Heart left ventricle (tissue), 16 donors: ENCODE measurements at regions not wholly inside any gene's neighbourhood (a gene's known extent, or its start where the extent isn't known, plus 50 kb on each side); places are given as distances from the start of the nearest gene placed in this dataset.

ENCODE experiments used
- ATAC-seq, 4 donors: fragments of 200-7000 bp; cut with Tn5 transposase; one replicate each; pipeline ENCODE4 v1.9.1; 2020 to 2022; ENCODE audit warnings: moderate library complexity in 4 of 4, mild to moderate bottlenecking in 3 of 4, moderate number of reproducible peaks in 1 of 4
- DNase-seq, 5 donors: peaks; one replicate each; pipeline ENCODE4 v3.0.0-alpha.2; 2020
- H3K27ac ChIP-seq, 12 donors: fragments of 200-600 bp; sonication (generic) in 4 of 12; one replicate each; pipeline versions ENCODE4 v1.5.0 to v1.8.0; 2016 to 2022; ENCODE audit warnings: mild to moderate bottlenecking in 2 of 12
- H3K27me3 ChIP-seq, 9 donors: fragments of 200-600 bp; sonication (generic) in 2 of 9; one replicate each; pipeline versions ENCODE4 v1.5.1 to v1.8.0; 2016 to 2022; ENCODE audit warnings: mild to moderate bottlenecking in 3 of 9
- H3K36me3 ChIP-seq, 9 donors: fragments of 200-600 bp; sonication (generic) in 2 of 9; one replicate each; pipeline versions ENCODE4 v1.5.0 to v1.8.0; 2018 to 2022; ENCODE audit warnings: mild to moderate bottlenecking in 2 of 9
- H3K4me1 ChIP-seq, 12 donors: fragments of 200-600 bp; sonication (generic) in 4 of 12; one replicate each; pipeline versions ENCODE4 v1.5.0 to v1.8.0; 2016 to 2022; ENCODE audit warnings: mild to moderate bottlenecking in 3 of 12
- H3K4me3 ChIP-seq, 12 donors: fragments of 200-600 bp; sonication (generic) in 4 of 12; one replicate each; pipeline versions ENCODE4 v1.5.0 to v1.8.0; 2017 to 2022; ENCODE audit warnings: mild to moderate bottlenecking in 9 of 12, moderate library complexity in 4 of 12
- H3K9me3 ChIP-seq, 12 donors: fragments of 200-600 bp; sonication (generic) in 4 of 12; one replicate each; pipeline versions ENCODE4 v1.5.0 to v1.8.0; 2016 to 2022; ENCODE audit warnings: mild to moderate bottlenecking in 1 of 12
- CTCF ChIP-seq, 12 donors: fragments of 200-600 bp; sonication (generic) in 4 of 12; IDR thresholded peaks; one replicate each; pipeline versions ENCODE4 v1.5.0 to v1.8.0; 2018 to 2022; ENCODE audit warnings: antibody characterized with exemption in 12 of 12, mild to moderate bottlenecking in 5 of 12
- POLR2A ChIP-seq, 2 donors: fragments of 450-650 bp; IDR thresholded peaks; one replicate each; pipeline ENCODE4 v1.6.1; 2017; ENCODE audit warnings: antibody characterized with exemption in 2 of 2, mild to moderate bottlenecking in 2 of 2, moderate library complexity in 2 of 2
- WGBS, 4 donors: extraction: QIAGEN DNeasy Blood & Tissue Kit in 2 of 4; methylation state at CpG; one replicate each; pipeline versions ENCODE4 v1.1.5 to v1.1.7; 2013 to 2018; 5-methylcytosine and 5-hydroxymethylcytosine counted together
- intact Hi-C, 10 donors: fragments of 100-400 bp; cut with DNase I; formaldehyde crosslinking; loops; one replicate each; pipeline versions ENCODE4 v1.11.1 to v1.14.2; 2022
- donor health status: ischemic (EF 13 %, LVEDD 7.1; RV severe dilation, severe dysfunction).
- donor health status: healthy with polysubstance abuse.
- donor health status: DM: no; HTN: yes; CAD: no.
- donor health status: DM: no; HTN: no; CAD: no.
- donor health status: ischemic (EF 25% LVEDD 6.9; RV normal size, moderate dysfunction).
- donor health status: ischemic (EF 25% LVEDD 5.7; RV mildly dilated, moderate dysfunction).
- donor health status: healthy.
- donor health status: DM: yes; HTN: yes; CAD: no.
- donor health status: ischemic (EF 35%, LVEDD 5.7; RV mildly dilated, moderate dysfunction).
- donor health status: nonischemic (EF 11% LVEDD 7.7; RV severe dilation, severe dysfunction).
- donor health status: DM: yes; HTN: yes; CAD: no.
- donor health status: PGD.
- donor health status: ischemic (EF 29% LVEDD 5.4; RV normal size, mild dysfunction).
- donor health status: nonischemic (EF 23%, LVEDD 6.1; RV moderate dilation, normal function).

GRCh38 chr18:21187886-21188285 lies 54.1 kb upstream of the GREB1L start:
- peak in 1 of 5 donors; percentile 25 for DNase-seq
- ATAC-seq: peak; percentile 23 to 61 (median 47)

GRCh38 chr18:21191596-21192307 lies 50.3 kb upstream of the GREB1L start:
- intact Hi-C loops: loop anchor here in 9 of 10 donors (5.0 to 10.0 kb wide), 8 partner anchors 49 to 766 kb away; partner anchors contain the start of genes ESCO1 (in 2 of the 9) and GREB1L (in 1 of the 9)
- peak in 3 of 4 donors; percentile 66 to 78 (median 78) for ATAC-seq
- Histone ChIP-seq H3K36me3 (no peaks in the 10 kb centered on the region), H3K4me3 (no peak overlapping the region), H3K27me3 (peaks cover 0 to 3% (median 0%) of the 10 kb centered on the region in 9 donors), H3K9me3 (no peaks in the 10 kb centered on the region), H3K27ac (no peak overlapping the region), H3K4me1 (no peaks in the 10 kb centered on the region)
- TF ChIP-seq POLR2A (IDR thresholded peaks at IDR 0.05) (no peak), CTCF (IDR thresholded peaks at IDR 0.05) (peak; percentile 24 to 61 (median 42))
- 48 to 50% (median 49%) methylated on average over 7 of the region's 7 CpGs for WGBS, 4 donors
- peak; percentile 23 to 67 (median 60) for DNase-seq

More at GRCh38 chr18:21187886-21188285, 54.1 kb upstream of the GREB1L start:
- H3K9me3 ChIP-seq: no peaks in the 10 kb centered on the region
- 50 to 61% (median 55%) methylated on average over 4 of the region's 4 CpGs for WGBS, 4 donors
- no peak overlapping the region for H3K27ac ChIP-seq
- no peaks in the 10 kb centered on the region for H3K4me1 ChIP-seq
- TF ChIP-seq POLR2A (IDR thresholded peaks at IDR 0.05): no peak
- TF ChIP-seq CTCF (IDR thresholded peaks at IDR 0.05): no peak
- intact Hi-C loops: no loop called here
- H3K36me3 ChIP-seq: no peaks in the 10 kb centered on the region
- H3K27me3 ChIP-seq: no peaks in the 10 kb centered on the region
- no peak overlapping the region for H3K4me3 ChIP-seq
